Germinal center (tissue), 1 donor: ENCODE measurements at regions not wholly inside any gene's neighbourhood (a gene's known extent, or its start where the extent isn't known, plus 50 kb on each side); places are given as distances from the start of the nearest gene placed in this dataset.
A peak's percentile ranks its signal among the peaks of the same experiment; 100 is the strongest.

ENCODE experiments used
- DNase-seq: peaks from one replicate; pipeline ENCODE4 v3.0.0; 2012; ENCODE audit warnings: mixed read lengths, low spot score

- no peak for DNase-seq
Measured at GRCh38 chr22:48476577-48476976, 1351.1 kb downstream of the BRD1 start.

GRCh38 chr22:48475661-48476345, 1351.9 kb downstream of the BRD1 start:
- DNase-seq: no peak

- no peak for DNase-seq
Measured at GRCh38 chr22:48474881-48475280, 1352.8 kb downstream of the BRD1 start.

GRCh38 chr22:48473202-48473601, 1354.5 kb downstream of the BRD1 start:
- no peak for DNase-seq

DNA sequence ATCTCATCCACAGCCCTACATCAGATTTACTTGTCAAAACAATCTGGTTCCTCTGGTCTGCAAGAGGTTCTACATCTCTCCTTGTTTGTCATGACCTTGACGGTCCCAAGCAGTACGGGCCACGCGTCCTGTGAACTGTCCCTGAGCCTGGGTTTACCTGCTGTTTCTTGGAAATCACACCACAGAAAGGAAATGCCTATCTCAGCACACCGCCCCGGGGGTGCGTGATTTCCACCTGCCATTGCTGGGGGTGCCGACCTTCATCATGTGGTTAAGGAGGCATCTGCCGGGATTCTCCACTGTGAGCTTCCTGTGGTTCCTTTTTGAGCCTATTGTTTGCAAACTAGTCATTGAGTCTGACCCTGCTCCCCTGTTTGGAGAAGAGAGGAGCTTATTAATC, 1363.4 kb downstream of the BRD1 start:
- no peak for DNase-seq

DNA sequence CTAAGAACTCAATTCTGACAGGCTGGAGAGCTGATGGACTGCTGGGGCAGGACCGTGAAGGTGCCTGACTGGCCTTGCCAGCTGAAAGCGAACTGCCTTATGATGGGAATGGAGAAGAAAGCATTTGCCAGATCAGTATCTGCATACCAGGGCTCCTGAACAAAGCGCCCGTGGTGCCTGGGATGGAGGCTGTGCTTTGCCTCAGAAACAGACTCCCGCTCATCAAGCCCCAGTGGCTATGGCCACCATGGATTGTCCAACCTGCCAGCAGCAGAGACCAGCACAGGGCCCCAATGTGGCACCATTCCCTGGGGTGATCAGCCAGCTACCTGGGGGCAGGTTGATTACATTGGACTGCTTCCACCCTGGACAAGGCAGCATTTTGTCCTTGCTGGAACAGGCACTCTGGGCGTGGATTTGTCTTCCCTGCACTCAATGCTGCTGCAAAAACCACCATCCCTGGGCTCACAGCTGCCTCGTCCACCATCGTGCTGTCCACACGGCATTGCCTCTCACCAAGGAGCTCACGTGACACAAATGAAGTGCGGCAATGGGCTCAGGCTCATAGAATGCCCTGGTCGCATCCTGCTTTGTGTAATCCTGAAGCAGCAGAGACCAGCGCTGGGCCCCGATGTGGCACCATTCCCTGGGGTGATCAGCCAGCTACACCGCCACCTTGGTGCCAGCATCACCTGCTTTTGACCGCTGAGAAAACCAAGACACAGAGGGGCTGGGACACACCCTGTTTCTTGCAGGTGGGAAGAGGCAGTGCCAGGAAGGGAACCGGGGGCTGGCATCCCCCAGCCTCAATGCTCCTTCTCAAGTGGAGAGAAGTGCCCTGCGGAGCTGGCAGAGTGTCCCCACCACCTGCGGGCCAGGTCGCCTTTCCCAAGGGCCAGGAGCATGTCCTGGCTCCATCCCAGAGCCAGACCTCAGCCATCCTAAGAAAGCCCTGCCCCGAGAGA, 1367.5 kb downstream of the BRD1 start:
- no peak for DNase-seq

DNA sequence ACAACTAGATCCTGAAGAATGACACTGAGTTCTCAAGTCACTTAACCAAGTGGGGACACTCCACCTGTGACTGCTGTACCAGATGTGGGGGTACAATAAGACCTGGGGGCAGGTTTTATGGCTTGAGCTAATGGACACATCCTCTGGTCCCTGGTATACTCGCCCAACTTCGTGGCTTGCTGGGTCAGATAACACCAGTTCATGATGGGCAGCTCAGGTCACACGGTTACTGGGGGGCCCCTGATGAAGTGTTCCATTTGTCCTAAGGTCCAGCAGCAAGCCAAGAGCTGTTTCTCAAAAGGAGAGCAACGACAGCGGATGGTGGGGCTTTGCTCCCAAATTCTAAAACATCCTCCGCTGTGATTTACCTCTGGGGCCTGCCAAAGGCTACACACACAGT, 1368.4 kb downstream of the BRD1 start:
- no peak for DNase-seq

- no peak for DNase-seq
Measured at GRCh38 chr22:48456449-48456848, 1371.2 kb downstream of the BRD1 start.

GRCh38 chr22:48453751-48454485, 1373.8 kb downstream of the BRD1 start:
- no peak for DNase-seq

GRCh38 chr22:48453171-48453570, 1374.5 kb downstream of the BRD1 start:
- no peak for DNase-seq

GRCh38 chr22:48452766-48453165, 1374.9 kb downstream of the BRD1 start:
- no peak for DNase-seq

DNA sequence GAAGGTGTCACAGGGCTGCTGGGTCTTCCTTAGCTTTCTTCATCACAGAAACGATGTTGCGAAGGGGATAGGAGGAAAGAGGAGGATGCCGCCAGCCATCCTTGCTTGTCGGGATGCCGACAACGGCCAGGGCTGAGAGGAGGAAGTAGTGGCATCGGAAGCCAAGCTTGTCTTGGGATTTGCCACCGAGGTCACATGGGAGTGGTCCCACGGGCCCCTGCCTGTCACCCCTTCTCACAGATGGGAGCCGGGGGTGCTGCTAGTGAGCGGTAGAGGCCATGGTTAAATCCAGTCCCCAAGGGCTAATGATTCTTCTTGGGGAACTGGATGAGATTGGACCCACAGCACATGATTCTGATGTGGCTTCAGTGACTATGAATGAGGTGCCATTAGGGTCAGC, 1375.8 kb downstream of the BRD1 start:
- DNase-seq: no peak

- DNase-seq: no peak
Measured at GRCh38 chr22:48450188-48450825, 1377.4 kb downstream of the BRD1 start.

- no peak for DNase-seq
Measured at GRCh38 chr22:48449466-48450187, 1378.0 kb downstream of the BRD1 start.

GRCh38 chr22:48448821-48449220, 1378.9 kb downstream of the BRD1 start:
- no peak for DNase-seq

DNA sequence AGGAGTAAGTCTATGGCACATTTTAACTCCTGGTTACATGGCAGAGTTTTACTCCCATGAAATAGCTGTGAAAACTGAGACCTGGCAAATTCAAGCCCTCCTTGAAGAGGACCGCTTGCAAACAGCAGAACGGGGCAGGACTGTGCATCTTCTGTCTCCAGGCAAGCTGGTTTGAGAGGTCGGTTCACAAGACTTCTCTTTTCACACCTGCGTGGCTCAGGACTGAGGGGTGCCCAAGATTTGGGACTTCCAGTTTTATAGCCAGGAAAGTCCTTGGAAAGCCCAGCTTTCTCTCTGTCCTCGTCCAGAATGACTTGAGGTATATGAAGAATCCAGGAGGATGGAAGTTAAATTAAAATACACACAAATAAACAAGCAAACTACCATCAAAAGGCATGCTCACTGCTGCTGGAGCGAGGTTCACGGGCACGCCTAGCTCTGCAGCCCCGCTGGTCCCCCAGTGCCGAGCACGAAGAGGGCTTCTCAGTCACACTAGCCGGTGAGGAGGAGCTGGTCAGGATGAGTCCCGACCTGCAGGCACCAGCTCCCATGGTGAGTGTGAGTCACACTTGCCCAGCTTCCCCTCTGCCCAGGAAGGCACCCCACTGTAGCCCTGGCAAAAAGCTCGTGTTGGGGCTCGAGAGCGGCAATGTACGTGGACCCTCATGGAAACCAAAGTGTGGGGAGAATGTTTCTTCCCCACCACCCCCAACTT, 1382.4 kb downstream of the BRD1 start:
- DNase-seq: no peak

DNA sequence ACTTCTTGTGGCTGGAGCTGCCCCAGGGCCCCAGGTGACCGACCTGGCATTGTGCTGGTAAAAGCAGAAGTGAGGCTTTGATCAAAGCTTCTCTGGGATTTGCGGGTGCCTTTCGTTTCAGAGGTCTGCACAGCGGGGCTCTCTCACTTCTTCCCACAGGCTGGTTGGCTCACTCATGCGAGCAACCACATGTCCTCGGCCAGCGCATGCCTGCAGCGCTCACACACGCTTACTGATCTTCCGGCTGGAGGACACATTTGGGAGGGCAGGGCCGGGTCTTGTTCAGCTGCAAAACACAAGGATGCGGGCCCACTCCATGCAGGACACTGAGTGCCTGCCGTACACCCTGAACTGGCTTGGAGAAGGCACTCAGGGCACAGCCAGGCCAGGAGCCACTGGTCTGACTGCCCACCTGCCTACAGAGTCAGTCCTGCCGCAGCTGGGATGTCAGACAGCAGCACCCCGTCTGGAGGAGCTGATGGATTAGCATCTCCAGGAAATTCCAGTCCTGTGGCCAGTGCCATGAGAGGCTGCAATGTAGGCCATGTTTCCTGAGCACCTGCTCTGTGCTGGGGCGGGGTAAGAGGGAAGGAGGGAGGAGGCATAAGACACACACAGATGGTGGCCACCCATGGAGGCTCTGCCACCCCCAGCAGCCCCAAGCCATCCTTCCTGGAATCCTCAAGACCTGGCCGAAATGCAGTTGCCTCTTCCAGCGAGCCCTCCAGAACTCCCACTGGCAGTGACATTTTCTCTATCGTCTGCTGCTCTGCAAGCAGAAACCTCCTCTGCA, 1383.2 kb downstream of the BRD1 start:
- peak; percentile 70 for DNase-seq

DNA sequence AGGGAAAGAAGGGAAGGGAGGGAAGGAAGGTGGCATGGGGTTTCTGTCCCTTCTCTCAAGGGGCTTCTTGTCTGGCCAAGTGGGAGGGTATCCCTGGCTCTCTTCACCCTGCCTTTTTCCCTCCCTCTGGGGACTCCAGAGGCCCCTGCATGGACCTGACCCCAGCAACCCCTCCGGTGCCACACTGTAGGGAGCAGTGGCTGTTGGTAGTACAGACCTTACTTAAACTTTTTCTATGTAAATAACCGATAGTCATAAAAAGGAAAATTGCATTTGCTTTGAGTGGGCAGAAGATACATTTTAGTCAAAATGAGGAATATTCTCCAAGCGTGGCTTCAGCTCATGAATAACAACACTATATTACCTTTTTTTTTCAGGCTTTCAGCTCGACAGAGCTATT, 1384.0 kb downstream of the BRD1 start:
- DNase-seq: no peak

DNA sequence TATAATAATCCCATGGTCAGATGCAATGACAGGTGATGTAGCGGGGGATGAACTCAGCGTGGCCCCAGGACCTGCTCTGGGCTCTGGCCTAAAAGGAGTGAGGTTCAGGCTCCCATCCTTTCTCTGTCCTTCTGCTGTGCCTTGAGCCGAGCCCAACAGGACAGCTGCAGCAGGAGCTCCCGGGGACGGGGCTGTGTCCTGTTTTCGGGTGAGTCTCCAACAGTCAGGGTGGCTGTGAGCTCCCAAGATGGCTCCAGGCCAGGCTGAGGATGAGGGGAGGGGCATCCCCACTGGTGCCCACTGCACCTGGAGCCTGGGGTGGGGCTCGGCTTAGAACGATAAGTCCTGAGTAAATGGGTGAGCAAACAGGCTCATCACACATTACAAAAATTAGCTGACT, 1385.0 kb downstream of the BRD1 start:
- DNase-seq: no peak

GRCh38 chr22:48441553-48441850, 1386.2 kb downstream of the BRD1 start:
- no peak for DNase-seq
